Stimulated activated CD4-positive, alpha-beta T cell treated with anti-CD3 and anti-CD28 coated beads, Interleukin-12 subunit alpha, Interleukin-12 subunit beta, amount 100 ng/mL, for 48 hours (primary cell): ENCODE measurements at regions not wholly inside any gene's neighbourhood (a gene's known extent, or its start where the extent isn't known, plus 50 kb on each side); places are given as distances from the start of the nearest gene placed in this dataset.

ENCODE experiments used
- DNase-seq, 3 donors: peaks; one replicate each; pipeline ENCODE4 v3.0.0-alpha.2; 2020; ENCODE audit warnings: low read depth in 2 of 3, low spot score in 1 of 3

DNA sequence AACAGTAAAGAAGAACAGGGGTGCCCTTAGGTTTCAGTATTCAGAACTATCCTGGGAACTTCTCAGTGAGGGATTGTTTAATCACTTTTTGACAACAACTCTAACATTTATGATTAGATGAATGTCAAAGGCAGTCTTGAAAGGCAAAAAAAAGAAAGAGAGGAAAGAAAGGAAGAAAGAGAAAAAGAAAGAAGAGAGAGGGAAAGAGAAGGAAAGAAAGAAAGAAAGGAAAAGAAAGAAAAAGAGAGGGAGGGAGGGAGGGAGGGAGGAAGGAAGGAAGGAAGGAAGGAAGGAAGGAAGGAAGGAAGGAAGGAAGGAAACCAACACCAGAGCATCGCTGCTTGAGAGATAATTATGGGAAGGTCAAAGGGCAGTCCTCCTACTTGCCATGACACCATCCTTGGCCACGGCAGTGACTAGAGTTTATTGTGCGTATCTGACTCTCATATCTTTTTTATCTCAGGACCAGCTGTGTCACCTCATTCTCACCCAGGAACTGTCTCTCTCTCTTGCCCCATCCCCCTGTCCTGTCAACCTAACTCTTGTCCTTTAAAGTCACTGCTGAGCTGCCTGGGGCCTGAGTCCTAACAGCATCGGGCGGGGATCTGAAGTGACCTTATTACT lies 96.8 kb upstream of the ATXN1 start:
- no peak for DNase-seq

DNA sequence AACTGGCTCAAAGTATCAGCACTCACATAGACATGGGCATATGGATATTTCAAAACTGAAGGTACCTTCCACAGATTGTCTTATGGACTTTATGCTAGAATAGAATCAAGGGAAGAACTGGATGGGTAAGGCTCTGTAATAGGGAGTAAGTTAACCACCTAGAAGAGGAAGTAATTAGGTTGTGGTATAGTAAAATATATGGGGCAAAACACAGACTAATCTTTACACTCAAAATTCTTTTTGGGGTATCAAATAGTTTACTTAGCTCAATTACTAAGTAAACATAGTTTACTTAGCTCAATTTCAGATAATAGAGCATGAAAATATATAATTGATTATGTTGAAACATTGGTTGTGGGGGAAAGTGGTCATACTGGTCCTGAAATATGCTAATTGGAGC lies 94.2 kb upstream of the ATXN1 start:
- no peak for DNase-seq

DNA sequence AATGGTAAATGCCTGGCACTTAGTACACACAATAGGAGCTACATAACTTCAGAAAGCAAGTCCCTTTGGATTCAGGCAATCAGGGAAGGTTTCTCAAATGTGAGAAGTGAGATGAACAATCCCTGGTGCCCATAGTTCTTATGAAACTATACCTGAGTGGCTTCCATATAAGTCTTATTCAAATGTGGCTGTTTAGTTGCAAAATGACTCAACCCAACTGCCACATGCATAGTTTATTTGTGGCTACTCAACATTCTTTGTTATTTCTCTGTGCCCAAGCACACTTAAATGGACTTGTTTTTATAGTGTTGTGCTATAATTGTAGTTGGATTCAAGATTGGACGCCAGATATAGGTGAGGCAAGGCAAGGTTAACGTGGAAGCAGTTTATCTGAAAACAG lies 93.7 kb upstream of the ATXN1 start:
- no peak for DNase-seq

- DNase-seq, result no peak
These were observed 91.4 kb upstream of the ATXN1 start for GRCh38 chr6:16852671-16853070.

DNA sequence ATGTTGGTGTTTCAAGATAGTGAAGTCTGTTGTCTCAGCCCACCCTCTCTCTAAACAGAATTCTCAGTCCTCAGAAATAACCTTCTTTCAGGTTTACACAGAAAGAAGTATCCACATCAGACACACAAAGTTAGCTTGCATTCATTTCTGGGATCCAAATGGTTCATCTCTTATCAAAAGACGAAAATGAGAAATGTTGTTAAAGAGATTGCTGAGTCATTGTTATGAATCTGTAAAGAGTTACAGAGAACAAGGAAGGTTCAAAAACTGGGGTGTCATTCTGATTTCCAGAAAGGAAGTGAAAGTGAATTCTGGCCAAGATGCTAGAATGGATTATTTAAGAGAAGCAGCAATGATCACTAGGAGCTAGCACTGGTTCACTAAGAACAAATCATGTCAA lies 90.5 kb upstream of the ATXN1 start:
- no peak for DNase-seq

GRCh38 chr6:16851044-16851540 lies 89.8 kb upstream of the ATXN1 start:
- DNase-seq, result no peak

DNA sequence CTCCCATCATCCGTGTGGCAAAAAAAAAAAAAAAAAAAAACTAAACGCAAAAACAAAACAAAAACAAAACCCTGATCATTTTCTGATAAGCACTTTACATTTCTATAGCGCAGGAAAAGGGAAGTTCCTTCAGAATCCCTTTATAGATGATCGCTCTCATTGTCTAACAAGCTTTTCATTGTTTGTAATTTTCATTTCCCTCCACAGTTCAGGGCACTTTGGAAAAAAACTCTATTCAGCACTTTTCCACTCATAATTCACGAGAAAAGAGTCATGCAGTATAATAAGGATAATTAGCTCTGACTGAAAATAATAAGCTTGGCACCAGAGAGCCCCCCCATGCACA lies 89.4 kb upstream of the ATXN1 start:
- DNase-seq, result no peak

DNA sequence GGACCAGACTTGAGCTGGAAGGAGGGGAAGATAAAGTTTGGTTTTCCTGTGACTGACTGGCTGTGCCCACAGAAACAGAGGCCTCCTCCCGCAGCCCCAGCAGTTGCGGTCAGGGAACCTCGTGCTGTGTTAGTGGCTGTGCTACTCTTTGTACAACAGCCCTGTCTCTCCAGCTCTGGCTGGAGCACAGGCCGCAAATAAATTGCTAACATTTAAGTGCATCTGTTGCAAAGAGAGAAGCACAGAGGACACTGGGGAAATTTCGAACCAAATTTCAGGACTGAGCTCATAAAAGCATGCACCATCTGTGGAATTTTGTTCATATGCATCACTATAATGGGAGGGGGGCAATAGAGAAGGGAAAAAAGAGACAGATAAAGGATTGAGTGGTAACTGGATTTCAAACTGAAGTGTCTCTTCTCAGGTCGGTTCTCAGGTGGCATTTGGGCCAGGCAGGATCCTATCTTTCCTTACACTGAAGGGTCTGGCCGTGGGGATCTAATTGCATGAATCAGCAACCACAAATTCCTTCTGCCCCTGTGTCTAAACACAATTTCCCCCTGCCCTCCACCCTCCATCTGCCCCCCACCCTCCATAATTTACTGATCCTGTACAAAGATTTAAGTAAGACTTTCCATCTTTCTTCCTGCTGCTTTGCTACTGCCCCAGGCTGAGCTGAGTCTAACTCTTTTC lies 88.9 kb upstream of the ATXN1 start:
- no peak for DNase-seq

DNA sequence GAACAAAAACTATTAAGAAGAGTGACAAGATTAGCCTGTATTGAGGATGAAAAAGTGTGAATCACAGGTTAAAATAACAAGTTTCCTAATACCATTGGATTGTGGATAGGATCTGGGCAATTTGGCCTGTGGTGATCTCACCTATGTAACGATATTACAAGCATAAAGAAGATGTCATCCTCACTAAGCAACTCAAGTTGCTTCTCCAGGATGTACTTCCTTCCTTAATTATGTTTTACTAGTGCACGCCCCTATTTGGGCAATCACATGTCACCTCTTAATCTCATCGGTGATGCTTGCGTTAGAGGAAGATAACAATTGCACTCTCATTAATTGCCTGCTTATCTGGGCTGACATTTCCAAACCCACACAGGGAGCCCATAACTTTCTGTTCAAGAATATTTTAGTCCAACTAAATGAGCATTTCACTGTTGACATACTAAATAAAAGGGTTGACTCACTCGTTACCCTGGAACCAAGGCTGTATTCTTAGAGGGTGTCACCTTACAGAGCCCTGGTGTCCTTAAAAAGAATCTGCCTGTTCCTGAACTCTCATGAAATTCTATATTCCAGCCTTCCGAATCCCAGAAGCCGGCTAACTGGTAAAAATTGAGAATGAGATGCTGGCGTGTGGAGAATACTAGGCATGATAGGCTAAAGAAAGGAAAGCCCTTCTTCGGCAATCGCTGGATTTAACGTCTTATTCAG lies 88.2 kb upstream of the ATXN1 start:
- no peak for DNase-seq

- DNase-seq, result no peak
These were observed 85.1 kb upstream of the ATXN1 start for GRCh38 chr6:16846399-16846778.

GRCh38 chr6:16844183-16844582 lies 82.9 kb upstream of the ATXN1 start:
- DNase-seq, result no peak

DNA sequence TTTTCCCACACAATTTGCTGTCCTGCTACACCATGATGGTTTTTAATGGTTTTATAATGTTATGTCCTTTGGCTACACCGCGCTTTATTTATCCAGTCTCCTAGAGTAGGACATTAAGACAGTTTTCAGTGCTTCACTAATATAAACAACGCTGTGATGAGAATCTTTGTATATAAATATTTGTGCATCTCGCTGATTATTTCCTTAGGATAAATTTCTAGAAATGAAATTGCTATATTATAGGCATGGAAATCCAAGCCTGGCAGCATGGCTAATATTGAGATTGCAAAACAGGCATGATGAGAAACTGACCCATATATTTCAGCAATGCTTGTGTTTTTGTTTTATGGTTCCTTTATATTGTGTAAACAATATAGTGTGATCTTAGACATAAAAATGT lies 81.4 kb upstream of the ATXN1 start:
- no peak for DNase-seq

DNA sequence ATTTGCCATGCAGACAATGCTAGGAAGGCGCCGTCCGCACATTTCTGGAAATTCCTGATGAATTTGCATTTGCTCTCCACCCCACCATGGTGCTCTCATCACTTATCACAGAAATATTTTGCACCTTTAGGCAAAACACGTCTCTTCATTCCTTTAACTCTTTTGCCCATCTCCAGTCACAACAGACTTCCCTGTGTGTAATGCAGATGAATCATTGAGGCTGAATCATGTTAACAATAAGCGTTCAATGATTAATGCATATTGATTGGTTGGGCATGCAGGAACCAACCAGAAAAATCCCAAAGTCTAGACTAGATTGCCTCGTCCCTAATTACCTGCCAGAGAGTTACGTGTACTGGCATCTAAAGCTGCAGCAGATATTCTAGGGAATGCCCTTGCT lies 80.0 kb upstream of the ATXN1 start:
- DNase-seq, result no peak

GRCh38 chr6:16840725-16841124 lies 79.5 kb upstream of the ATXN1 start:
- no peak for DNase-seq

GRCh38 chr6:16840291-16840690 lies 79.0 kb upstream of the ATXN1 start:
- no peak for DNase-seq

- no peak for DNase-seq
These were observed 78.4 kb upstream of the ATXN1 start for GRCh38 chr6:16839631-16840179.

GRCh38 chr6:16837217-16837972 lies 76.1 kb upstream of the ATXN1 start:
- DNase-seq, result no peak

DNA sequence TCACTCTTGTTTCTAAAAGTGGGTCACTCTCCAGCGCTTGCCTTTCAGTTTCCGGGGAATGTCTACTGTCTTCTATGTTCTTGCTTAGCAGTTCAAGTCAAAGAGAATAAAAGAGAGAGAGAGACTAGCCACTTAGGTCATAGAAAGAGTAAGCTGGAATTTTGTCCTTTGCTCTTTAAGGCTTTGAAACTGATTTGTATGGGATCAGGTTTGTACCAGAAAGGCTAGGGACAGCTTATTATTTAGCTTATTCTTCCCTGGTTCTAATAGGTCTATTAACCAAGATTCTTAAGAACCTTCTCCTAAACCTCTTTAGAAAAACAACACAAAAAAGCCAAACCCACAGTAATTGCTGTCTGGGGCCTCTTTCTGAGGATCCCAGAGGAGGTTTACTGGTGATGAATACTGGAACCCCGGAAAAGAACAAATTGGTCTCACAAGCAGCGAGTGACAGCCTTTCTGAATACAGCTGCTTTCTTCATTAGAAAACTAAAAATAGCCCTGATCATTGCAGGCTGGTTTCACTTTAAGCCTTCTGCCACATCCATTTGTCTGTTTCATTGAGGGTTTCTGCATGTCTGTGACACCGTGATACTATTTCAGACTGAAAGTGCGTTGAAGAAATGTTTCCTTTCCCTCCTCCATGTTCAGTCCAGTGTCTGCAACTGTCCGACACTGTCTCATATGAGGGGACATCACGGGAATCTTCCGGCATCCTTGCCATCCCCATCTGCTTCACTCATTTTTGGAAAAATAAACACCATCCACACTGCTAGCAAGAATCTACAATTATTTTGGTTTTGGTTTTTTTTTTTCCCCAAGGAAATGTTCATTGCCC lies 75.1 kb upstream of the ATXN1 start:
- no peak for DNase-seq

GRCh38 chr6:16834242-16834641 lies 73.0 kb upstream of the ATXN1 start:
- no peak for DNase-seq

DNA sequence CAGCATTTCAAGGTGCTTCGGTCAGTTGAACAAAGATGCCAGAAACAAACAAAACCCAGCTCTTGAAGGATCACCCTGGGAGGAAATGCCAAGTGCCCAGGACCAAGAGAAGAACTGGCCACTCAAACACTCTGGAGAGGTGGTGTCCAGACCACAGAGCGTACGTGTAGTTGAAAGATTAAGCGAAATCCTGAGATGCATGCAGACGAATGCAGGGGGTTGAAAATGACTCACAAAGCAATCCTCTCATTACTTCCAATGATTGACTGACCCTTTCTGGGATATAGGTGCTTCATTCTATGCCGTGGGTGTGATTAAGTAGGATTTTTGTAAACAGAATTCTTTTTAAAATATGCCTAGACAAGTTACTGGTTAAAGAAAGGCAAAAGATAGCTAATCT lies 71.5 kb upstream of the ATXN1 start:
- no peak for DNase-seq
